GM21576 (cell line): ENCODE measurements at regions not wholly inside any gene's neighbourhood (a gene's known extent, or its start where the extent isn't known, plus 50 kb on each side); places are given as distances from the start of the nearest gene placed in this dataset.

Source experiments
- ATAC-seq: cut with Tn5 transposase; IDR thresholded peaks from one replicate; pipeline ENCODE4 v1.9.1; 2021; ENCODE audit warnings: mild to moderate bottlenecking, moderate library complexity; ENCODE audit not compliant: unreplicated experiment

DNA sequence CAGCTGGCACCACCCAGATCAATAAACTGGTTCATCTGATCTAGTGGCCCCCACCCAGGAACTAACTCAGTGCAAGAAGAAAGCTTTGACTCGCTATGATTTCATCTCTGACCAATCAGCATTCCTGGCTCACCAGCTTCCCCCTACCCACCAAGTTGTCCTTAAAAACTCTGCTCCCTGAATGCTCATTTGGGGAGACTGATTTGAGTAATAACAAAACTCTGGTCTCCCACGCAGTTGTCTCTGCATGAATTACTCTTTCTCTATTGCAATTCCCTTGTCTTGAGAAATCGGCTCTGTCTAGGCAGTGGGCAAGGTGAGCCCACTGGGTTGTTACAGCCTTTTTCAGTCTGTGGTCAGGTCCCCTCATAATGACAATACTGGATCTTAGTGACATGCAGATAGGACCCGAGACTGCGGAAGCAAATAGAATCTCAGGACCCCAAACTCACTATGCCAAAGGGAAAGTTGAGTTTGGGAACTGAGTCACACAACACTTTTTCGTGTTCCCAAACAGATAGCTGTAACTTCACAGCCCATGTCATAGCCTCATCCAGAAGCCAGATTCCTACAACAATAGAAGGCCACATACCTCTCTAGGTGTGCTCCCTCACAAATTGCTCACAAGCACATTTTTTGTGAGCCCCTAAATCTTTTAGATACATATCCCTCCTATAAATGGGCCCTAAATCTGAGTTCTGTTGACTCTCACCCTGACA is 175.2 kb upstream of the RAI14 start:
- no peak for ATAC-seq

DNA sequence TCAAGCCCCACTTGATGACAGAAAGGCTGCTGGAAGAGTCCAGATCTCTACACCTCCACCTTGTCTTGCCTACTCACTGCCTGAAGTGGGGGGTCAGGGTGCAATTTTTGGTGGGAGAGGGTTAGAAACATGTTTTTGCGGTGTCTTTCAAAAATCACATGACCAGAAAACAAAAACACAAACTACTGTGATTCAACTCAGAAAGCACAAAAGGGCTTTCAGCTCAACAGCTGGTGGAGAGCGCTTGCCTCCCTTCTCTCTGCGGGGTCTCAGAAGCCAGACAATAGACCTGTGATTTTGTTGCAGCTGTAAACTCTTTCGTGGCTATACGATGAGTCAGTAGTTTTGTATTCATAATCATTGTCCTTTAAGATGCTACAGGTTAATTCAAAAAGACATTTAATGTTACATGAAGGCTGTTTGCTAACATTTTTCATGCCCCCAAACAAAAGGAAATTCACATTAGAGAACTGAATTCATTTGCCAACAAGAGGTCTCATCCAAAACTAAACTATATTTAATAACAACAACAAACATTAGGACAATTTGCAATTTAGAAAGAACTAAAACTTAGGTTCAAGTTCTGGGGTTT is 172.6 kb upstream of the RAI14 start:
- ATAC-seq: no peak

DNA sequence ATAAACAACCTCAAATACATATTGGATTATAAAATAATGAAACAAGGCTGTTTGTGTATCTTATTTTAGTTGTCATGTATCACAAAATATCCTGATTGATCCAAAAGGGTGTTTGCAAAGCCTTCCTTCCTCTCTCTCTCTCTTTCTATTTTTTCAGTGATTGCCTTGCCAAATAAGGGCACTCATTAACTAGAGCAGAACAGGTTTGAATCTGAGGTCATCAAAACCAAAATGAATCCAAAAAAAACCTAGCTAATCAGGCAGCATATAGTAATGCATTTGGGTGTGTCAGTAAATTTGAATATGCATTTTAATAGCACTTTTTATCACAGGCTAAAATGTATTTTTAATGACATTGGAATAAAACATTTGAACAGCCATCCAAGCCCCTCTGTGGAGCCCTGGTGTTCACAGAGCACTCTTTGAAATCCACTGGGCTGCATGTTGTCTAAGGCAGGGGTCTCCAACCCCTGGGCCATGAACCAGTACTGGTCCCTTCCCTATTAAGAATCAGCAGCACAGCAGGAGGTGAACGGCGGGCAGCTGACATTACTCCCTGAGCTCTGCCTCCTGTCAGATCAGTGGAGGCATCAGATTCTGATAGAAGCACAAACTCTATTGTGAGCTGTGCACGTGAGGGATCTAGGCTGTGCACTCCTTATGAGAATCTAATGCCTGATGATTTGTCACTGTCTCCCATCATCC is 171.8 kb upstream of the RAI14 start:
- ATAC-seq: no peak

DNA sequence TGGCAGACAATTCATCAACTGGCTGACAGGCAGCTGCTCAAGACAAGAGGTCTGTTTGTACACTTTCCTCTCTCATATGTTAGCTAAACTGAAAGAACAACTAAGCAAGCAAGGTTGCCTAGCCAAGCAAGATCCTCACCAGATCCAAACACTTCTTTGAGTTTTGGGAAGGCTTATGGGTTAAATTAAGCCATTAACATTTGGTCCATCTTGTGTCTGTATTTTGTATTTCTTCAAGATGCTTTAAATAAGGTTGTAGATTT is 170.4 kb upstream of the RAI14 start:
- ATAC-seq: no peak

DNA sequence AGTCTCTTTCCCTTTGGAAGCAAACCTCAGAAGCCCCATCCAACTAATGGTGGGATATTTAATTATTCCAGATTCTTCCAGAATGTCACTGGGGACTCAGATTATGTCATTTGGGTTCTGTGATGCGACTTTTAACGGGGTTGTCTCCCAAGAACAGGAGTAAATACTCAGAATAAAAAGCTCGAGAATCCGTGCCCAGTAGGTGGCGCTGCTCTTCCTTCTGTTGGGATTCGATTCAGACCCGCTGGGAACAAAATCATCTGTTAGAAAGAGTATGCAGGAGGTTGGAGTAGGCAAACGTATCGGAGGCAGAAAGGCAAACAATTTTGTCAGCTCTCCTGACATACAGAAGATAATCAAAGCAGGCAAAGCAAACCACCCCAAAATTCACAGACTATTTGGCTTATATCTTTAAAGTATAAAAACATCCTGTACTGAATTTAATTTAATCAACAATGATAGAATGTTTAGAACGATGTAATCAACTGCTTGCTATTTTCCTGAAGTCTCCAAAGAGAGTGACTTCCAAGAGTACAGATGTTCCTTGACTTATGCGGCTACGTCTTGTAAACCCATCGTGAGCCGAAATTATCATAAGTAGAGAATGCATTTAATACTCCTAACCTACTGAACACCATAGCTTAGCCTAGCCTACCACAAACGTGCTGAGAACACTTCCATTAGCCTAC is 169.8 kb upstream of the RAI14 start:
- no peak for ATAC-seq

DNA sequence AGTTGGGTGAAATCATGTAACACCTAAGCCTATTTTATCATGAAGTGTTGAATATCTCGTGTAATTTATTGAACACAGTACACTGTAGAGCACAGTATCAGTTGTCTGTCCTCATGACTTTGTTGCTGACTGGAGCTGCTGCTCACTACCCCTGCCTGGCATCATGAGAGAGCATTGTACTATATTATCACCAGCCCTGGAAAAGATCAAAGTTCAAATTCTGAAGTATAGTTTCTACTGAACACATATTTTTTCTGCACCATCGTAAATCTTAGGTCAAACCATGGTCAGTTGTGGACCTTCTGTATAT is 169.3 kb upstream of the RAI14 start:
- ATAC-seq: no peak

DNA sequence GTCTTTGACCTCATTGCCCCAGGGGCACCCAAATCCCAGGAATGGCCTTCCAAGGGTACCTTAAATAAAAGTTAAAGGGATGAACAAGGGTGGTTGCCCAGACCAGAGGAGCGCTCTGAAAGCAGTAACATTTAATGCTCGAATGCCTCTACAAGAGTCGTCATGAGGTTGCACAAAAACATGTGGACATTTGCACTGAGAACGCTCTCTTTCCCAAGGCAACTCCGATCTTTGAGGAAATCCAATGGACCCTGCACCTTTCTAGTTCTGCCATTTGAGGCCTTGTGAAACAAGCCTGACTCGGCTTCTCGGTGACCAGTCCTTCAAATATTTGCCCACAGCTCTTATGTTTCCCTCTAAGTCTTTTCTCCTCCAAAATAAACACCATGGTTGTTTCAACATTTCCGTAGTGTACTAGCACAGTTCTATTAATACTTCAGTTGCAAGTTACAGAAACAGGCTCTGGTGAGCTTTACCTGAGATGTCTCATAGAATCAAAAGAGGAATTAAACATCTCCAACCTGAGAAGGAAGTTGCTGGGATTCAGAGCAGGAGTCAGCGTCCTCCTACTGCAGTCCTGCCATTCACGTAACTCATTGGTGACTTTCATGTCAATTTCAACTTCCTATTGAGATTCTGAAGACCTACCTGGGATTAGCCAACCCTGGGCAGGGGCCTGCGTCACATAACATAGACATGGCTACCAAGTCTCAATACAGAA is 168.8 kb upstream of the RAI14 start:
- no peak for ATAC-seq

DNA sequence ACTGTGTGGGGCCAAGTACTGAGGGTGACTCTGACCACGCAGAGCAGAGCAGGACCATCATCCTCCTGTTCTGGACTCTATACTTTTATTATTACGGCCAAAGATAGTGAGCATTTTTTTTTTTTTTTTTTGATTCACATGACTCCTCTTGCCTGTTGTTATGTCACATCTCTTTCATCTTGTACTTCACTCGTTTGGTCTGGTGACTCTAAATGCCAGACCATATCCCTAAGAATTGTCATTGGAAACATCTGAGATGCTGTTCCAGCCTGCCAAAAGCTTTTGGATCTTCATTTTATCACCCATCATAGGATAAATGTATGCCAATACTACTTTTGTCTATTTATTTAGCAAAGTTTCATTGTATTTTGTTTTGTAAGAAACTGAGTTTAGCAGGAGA is 168.2 kb upstream of the RAI14 start:
- no peak for ATAC-seq

DNA sequence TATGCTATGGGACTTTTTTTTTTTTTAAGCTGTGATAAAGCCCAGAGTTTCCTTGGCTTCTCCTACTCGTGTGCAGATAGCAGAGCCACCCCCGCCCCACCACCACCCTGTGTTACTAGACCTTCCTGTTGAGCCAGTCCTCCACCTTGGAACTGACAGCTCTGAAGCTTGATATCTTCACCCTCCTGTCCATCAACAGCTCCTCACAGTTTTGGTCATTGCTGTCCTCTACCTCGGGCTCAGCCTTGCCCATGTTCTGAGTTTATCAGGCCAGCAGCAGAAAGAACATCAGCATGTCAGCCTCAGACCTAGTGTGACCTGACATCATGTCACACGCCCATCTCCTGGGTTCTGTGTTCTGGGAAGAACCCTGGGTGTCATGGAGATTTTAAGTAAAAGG is 167.1 kb upstream of the RAI14 start:
- no peak for ATAC-seq

DNA sequence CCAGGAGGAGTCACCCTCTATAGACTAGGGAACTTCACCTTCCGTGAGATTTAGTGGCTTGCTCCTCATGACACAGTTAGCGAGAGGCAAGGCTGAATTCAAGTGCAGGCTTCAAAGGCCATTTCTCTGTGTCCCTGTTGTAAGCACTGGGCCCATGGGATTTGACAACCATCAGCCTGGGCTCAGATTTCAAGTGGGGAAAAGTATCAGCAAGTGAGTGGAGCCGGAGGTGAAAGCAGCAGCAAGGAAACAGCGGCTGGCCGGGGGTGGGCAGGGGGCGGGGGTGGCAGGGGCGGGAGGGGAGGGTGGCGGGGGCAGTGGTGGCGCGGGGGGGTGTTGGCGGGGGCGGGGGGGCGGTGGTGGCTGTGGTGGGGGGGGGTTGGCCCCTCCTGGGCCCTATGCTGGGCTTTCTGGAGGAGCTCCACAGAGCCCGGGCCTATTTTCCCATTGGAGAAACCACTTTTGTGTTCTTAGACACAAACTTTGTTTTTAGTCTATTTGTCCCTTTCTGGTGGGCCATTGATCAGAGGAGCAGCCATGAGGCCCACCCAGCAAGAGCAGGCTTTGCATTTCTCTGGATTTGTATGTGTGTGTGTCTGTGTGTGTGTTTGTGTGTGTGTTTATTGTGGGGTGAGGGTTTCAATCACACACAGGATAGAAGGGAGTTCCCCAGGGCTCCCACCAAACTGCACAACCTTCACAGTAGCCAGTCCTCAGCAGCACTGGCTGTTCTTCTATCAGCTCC is 165.4 kb upstream of the RAI14 start:
- no peak for ATAC-seq

DNA sequence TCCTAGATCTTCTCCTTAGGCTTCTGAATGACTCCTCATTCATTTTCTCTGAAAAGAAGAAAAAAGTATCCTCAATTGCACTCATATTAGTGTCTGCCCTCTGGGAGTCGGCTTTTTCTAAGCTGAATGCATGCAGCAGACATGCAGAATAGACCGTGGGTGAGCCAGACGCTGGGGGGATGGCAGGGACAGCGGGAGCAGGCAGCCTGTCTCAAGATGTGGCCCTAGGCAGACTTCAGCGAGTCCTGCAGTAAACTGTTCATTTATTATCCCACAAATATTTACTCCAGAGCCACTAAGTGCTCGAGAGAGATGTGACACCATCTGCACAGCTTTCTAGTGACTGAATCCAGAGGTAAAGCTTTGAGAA is 164.9 kb upstream of the RAI14 start:
- ATAC-seq: no peak

DNA sequence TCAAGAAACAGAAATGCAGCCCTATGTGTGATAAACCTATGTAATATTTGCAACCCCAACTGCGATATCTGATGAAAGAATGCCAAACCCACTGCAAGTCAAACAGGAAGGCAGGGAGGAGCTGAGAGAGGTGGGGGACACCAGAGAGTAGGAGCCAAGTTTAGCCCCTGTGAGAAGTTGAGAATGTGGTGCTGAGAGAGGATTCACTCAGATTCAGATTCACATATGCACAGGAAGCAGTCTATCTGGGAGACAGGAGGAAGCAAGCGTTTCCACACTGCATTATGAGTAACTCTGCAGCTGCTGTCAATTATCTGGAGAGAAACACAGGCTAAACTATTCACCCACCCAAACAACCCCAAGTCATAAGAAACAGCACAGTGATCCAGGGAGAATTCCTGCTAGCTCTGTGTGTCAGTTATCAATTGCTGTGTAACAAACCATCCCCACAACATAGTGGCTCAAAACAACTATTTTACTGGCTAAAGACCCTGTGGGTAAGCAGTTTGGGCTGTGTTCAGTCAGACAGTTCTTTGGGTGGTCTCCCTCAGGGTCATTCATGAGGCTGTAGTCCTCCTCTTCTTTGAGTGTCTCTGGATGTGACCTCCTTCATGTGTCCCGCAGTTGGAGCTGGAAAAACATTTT is 161.9 kb upstream of the RAI14 start:
- no peak for ATAC-seq

DNA sequence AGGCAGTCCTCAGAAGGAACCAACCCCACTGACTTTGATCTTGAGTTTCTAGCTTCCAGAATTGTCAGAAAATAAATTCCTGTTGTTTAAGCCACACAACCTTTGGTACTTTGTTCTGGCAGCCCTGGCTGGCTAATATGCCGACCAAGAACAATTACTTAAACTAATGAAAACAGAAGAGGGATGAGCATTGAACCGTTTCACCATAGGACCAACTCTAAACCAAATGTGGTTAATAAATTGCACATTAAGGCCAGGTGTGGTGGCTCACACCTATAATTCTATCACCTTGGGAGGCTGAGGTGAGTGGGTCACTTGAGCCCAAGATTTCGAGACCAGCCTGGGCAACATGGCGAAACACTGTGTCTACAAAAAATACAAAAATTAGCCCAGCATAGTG is 160.9 kb upstream of the RAI14 start:
- ATAC-seq: no peak

DNA sequence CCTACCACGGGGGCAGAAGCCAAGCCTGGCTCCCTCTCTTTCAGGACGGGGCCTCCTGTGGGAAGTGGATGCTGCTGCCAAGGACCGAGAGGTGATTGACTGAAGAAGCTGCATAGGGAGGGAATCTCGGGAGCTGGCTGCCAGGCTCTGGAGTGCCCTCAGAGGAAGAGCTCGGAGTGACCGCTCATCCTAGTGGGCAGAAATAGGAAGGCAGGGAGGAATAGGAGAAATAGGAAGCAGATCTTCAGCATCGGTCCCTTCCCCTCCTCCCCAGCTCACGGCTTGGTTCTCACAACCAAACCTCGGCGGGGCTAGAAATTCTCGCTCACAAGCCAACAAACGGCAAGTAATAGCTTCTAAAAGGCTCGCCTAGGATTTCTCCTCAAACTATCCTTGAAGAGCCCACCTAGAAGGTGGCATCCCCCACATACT is 159.9 kb upstream of the RAI14 start:
- ATAC-seq: no peak

DNA sequence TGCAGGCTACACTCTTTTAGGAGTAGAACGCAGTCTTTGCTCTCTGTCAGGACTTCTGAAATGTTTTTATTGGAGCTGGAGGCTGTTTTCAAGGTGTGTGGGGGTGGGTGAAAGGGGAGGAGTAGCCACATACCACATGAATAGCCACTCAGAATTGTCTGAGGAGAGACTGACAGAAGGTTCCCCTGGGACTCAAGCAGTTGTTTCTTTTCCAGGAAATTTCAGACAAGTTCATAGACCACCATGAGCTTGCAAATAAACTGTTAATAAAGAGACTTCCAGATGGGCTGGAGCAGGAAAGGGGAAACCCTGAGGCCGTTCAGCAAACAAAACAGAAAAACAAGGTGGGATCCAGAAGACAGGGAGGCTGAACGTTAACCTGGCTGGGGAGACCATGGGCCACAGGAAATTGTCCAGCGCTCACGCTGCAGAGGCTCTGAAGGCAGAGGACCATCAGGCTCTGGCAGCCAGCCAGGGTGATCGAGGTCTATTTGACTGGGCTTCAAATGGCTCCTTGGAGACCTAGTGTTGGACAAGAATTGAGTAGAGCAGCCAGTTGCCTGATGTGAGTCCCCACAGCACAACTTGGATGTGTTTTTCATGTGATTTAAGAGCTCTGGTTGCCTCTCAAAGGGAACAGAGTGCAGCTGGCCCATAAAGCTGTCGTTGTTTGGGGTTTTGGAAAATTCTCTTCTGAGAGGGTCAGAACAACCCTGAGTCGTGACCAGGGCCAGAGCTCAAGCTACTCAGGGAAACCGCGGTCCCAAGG is 159.2 kb upstream of the RAI14 start:
- ATAC-seq: no peak

DNA sequence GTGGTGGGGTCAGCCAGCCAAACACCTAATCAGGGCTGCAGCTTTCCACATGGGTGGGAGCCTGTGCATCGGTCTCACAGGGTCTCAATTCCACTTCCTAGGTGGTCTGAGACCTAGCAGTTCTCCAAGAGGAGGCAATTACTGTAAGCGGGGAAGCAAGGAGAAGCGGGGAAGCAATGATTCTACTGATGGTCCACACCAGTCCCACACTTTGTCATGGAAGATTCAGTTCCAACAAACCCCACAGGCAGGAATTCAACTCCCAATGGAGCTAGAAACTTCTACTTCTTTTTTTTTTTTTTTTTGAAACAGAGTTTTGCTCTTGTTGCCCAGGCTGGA is 158.7 kb upstream of the RAI14 start:
- no peak for ATAC-seq

DNA sequence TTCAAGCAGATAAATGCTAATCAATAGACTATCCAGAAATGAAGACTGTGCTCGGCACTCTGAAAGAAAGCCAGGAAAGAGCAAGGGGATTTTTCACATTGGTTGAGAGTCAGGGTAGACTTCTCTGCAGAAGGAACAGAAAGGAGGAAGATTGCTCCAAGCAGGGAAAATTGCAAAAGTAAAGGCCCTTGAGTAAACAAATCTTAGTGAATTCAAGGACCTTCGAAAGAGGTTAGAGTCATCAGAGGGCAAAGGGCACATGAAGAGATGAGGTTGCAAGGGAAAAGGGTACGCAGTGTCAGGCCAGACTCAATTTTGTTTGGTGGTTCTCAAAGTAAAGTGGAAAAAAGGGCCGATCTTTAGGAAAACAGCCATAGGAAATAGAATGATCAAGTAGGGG is 157.6 kb upstream of the RAI14 start:
- no peak for ATAC-seq

DNA sequence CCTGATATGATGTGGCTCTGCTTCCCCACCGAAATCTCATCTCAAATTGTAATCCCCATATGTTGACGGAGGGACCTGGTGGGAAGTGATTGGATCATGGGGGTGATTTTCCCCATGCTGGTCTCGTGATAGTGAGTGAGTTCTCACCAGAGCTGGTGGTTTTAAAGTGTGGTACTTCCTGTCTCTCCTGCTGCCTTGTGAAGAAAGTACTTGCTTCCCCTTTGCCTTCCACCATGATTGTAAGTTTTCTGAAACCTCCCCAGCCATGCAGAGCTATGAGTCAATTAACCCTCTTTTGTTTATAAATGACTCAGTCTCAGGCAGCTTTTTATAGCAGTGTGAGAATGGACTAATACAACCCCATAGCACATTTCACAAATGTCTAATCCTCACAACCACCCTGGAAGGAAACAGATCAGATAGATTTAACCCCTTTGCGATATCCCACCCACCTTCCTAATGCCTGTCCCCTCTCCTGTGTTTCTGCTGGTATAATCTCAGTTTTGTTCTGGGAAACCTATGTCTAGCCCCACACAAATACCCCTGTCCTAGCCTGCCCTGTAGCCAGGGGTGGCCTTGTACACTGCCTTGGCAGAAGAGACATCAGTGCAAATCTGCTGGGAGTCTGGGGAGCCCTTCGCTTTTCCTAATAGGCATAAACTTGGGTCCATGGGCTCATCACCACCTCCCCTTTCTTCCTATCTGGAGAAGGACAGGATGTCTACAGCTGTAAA is 157.0 kb upstream of the RAI14 start:
- ATAC-seq: peak; percentile 89

DNA sequence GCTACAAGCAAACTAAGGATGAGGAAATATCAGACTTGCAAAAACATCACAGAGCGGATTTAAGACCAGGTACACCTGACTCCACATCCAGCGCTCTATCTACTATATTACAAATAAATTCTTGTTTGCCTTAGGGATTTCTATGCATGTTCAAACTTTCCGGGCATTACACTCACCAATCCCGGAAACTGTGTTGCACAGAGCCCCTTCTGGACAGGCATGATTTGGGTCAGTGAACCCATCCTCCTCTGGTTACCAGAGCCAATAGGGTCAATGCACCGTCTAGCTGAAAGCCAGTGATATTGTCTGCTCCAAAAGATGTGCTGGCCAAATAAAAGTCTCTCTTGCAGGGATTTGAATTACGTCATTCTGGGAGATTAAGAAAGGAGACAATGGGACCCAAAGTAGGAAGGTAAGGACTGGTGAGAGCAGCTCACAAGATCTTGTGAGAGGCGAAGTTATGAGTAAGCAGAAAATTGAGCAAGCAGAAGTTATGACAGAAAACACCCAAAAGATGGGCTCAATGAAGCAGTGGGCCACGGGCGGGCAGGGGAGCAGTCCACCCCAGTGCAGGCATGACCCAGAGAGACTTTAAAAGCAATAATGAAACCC is 155.8 kb upstream of the RAI14 start:
- ATAC-seq: no peak
